WTC11 (cell line): ENCODE measurements at regions not wholly inside any gene's neighbourhood (a gene's known extent, or its start where the extent isn't known, plus 50 kb on each side); places are given as distances from the start of the nearest gene placed in this dataset.

Experiments
- ATAC-seq: fragments of 200-7000 bp; cut with Tn5 transposase; 2 replicates; pipeline ENCODE4 v1.10.0; 2021; ENCODE audit warnings: mild to moderate bottlenecking, moderate library complexity
- CTCF ChIA-PET: fragments of 300-600 bp; sonication (Branson Sonifier 250); formaldehyde crosslinking; loops from one replicate; lab custom pipeline; 2021; ENCODE audit warnings: antibody characterized with exemption; lab: Charles Lee
- POLR2A ChIA-PET: fragments of 350-600 bp; sonication (Branson Sonifier 250); formaldehyde crosslinking; loops from one replicate; lab custom pipeline; 2021; ENCODE audit warnings: antibody characterized with exemption; lab: Charles Lee
- DNase-seq: peaks from one replicate; pipeline ENCODE4 v3.0.0; 2021; ENCODE audit warnings: low spot score
- H3K27ac Mint-ChIP-seq: 2 replicates; pipeline ENCODE4 v1.8.0; 2021; ENCODE audit warnings: mixed read lengths
- H3K27me3 Mint-ChIP-seq: 2 replicates; pipeline ENCODE4 v1.8.0; 2021; ENCODE audit warnings: low read depth, mild to moderate bottlenecking, moderate library complexity, mixed read lengths
- H3K36me3 Mint-ChIP-seq: 2 replicates; pipeline ENCODE4 v1.8.0; 2021; ENCODE audit warnings: mixed read lengths
- H3K4me1 Mint-ChIP-seq: 2 replicates; pipeline ENCODE4 v1.8.0; 2022; ENCODE audit warnings: mixed read lengths
- H3K4me3 Mint-ChIP-seq: 2 replicates; pipeline ENCODE4 v1.8.0; 2021; ENCODE audit warnings: mild to moderate bottlenecking, moderate library complexity, mixed read lengths
- H3K9me3 Mint-ChIP-seq: 2 replicates; pipeline ENCODE4 v1.8.0; 2021; ENCODE audit warnings: mixed read lengths
- ATF6 ChIP-seq: sonication (generic); formaldehyde crosslinking; IDR thresholded peaks from 2 replicates; pipeline ENCODE4 v1.8.1; 2023; ENCODE audit warnings: mild to moderate bottlenecking, missing genetic modification reagents
- CREM ChIP-seq: sonication (generic); formaldehyde crosslinking; IDR thresholded peaks from 2 replicates; pipeline ENCODE4 v1.8.1; 2022; ENCODE audit warnings: mild to moderate bottlenecking, missing genetic modification reagents, moderate library complexity
- ERG ChIP-seq: fragments of 250-450 bp; sonication (Bioruptor Pico); IDR thresholded peaks from 2 replicates; pipeline ENCODE4 v1.8.0; 2021; ENCODE audit warnings: mild to moderate bottlenecking
- ESRRA ChIP-seq: sonication (generic); formaldehyde crosslinking; IDR thresholded peaks from 2 replicates; pipeline ENCODE4 v1.8.1; 2022; ENCODE audit warnings: mild to moderate bottlenecking, missing genetic modification reagents, borderline replicate concordance
- JAZF1 ChIP-seq: fragments of 250-450 bp; sonication (Bioruptor Pico); IDR thresholded peaks from 2 replicates; pipeline ENCODE4 v1.9.0; 2021; ENCODE audit warnings: moderate library complexity, mild to moderate bottlenecking, inconsistent platforms
- TP53 ChIP-seq: sonication (generic); formaldehyde crosslinking; IDR thresholded peaks from 2 replicates; pipeline ENCODE4 v1.8.1; 2023; ENCODE audit warnings: mild to moderate bottlenecking, missing genetic modification reagents
- ZNF138 ChIP-seq: sonication (generic); formaldehyde crosslinking; conservative IDR thresholded peaks from 2 replicates; pipeline ENCODE4 v1.8.1; 2022; ENCODE audit warnings: mild to moderate bottlenecking, moderate library complexity, missing genetic modification reagents
- TF ChIP-seq, protein P1 (sequence below): fragments of 200-600 bp; IDR thresholded peaks from 2 replicates; pipeline ENCODE4 v1.8.0; 2022; ENCODE audit warnings: antibody characterized with exemption
- TF ChIP-seq, protein P2 (sequence below): sonication (generic); formaldehyde crosslinking; IDR thresholded peaks from 2 replicates; pipeline ENCODE4 v1.8.0; 2022; ENCODE audit warnings: mild to moderate bottlenecking, missing genetic modification reagents
- TF ChIP-seq, protein P3 (sequence below): sonication (generic); formaldehyde crosslinking; IDR thresholded peaks from 2 replicates; pipeline ENCODE4 v1.8.0; 2022; ENCODE audit warnings: mild to moderate bottlenecking, missing genetic modification reagents
- TF ChIP-seq, protein P4 (sequence below): fragments of 250-450 bp; sonication (Bioruptor Pico); IDR thresholded peaks from 2 replicates; pipeline ENCODE4 v2.1.2; 2022; ENCODE audit warnings: mild to moderate bottlenecking, moderate library complexity

- ATAC-seq, result peak; percentile 85
- H3K36me3 Mint-ChIP-seq, result peaks cover 9% of the 10 kb centered on the region
- no peaks in the 10 kb centered on the region for H3K27me3 Mint-ChIP-seq
- ChIA-PET POLR2A (no interaction called here), CTCF (no interaction called here)
- TF ChIP-seq ATF6 (CRISPR knock-in tag) (no peak), TP53 (CRISPR knock-in tag) (no peak), JAZF1 (no peak), ESRRA (no peak)
- TF ChIP-seq, protein P1, sequence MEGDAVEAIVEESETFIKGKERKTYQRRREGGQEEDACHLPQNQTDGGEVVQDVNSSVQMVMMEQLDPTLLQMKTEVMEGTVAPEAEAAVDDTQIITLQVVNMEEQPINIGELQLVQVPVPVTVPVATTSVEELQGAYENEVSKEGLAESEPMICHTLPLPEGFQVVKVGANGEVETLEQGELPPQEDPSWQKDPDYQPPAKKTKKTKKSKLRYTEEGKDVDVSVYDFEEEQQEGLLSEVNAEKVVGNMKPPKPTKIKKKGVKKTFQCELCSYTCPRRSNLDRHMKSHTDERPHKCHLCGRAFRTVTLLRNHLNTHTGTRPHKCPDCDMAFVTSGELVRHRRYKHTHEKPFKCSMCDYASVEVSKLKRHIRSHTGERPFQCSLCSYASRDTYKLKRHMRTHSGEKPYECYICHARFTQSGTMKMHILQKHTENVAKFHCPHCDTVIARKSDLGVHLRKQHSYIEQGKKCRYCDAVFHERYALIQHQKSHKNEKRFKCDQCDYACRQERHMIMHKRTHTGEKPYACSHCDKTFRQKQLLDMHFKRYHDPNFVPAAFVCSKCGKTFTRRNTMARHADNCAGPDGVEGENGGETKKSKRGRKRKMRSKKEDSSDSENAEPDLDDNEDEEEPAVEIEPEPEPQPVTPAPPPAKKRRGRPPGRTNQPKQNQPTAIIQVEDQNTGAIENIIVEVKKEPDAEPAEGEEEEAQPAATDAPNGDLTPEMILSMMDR, result peak; percentile 31; the same call in 1 of the 2 replicates
- TF ChIP-seq, protein P2, sequence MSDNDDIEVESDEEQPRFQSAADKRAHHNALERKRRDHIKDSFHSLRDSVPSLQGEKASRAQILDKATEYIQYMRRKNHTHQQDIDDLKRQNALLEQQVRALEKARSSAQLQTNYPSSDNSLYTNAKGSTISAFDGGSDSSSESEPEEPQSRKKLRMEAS (CRISPR knock-in tag), result no peak
- H3K4me1 Mint-ChIP-seq, result peaks cover 6% of the 10 kb centered on the region; the same call in 1 of the 2 replicates
- H3K27ac Mint-ChIP-seq, result no peak overlapping the region
- peak; percentile 32 for DNase-seq
- H3K4me3 Mint-ChIP-seq, result no peak overlapping the region
- no peaks in the 10 kb centered on the region for H3K9me3 Mint-ChIP-seq
These were observed 120.1 kb downstream of the ELAPOR2 start for GRCh38 chr7:86939197-86939814.

- H3K27me3 Mint-ChIP-seq, result no peaks in the 10 kb centered on the region
- no peaks in the 10 kb centered on the region for H3K9me3 Mint-ChIP-seq
- no peak for ATAC-seq
- POLR2A ChIA-PET, result no interaction called here
- CTCF ChIA-PET, result interaction anchor here (1.3 kb wide), 1 partner anchor 211 kb away, joined by 3 read pairs; no protein-coding TSS in a partner anchor
- no peak overlapping the region for H3K27ac Mint-ChIP-seq
- TF ChIP-seq, protein P3, sequence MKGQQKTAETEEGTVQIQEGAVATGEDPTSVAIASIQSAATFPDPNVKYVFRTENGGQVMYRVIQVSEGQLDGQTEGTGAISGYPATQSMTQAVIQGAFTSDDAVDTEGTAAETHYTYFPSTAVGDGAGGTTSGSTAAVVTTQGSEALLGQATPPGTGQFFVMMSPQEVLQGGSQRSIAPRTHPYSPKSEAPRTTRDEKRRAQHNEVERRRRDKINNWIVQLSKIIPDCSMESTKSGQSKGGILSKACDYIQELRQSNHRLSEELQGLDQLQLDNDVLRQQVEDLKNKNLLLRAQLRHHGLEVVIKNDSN (CRISPR knock-in tag), result no peak
- TF ChIP-seq, protein P4, sequence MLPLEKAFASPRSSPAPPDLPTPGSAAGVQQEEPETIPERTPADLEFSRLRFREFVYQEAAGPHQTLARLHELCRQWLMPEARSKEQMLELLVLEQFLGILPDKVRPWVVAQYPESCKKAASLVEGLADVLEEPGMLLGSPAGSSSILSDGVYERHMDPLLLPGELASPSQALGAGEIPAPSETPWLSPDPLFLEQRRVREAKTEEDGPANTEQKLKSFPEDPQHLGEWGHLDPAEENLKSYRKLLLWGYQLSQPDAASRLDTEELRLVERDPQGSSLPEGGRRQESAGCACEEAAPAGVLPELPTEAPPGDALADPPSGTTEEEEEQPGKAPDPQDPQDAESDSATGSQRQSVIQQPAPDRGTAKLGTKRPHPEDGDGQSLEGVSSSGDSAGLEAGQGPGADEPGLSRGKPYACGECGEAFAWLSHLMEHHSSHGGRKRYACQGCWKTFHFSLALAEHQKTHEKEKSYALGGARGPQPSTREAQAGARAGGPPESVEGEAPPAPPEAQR (CRISPR knock-in tag), result no peak
- TF ChIP-seq, all 79 proteins: peak for 0
- Mint-ChIP-seq H3K36me3 (peaks cover 11% of the 10 kb centered on the region), H3K4me1 (peaks cover 11% of the 10 kb centered on the region; the same call in 1 of the 2 replicates), H3K4me3 (no peak overlapping the region)
- no peak for DNase-seq
These were observed 122.0 kb downstream of the ELAPOR2 start for GRCh38 chr7:86937363-86937878.

GRCh38 chr7:86933295-86933845 is 126.1 kb downstream of the ELAPOR2 start:
- DNase-seq (no peak), ATAC-seq (no peak)
- no peaks in the 10 kb centered on the region for H3K9me3 Mint-ChIP-seq
- TF ChIP-seq, protein P2 (CRISPR knock-in tag), result no peak
- TF ChIP-seq CREM (CRISPR knock-in tag) (no peak), ERG (CRISPR knock-in tag) (no peak), ZNF138 (no peak)
- POLR2A ChIA-PET, result no interaction called here
- H3K27me3 Mint-ChIP-seq, result no peaks in the 10 kb centered on the region
- CTCF ChIA-PET, result interaction anchor here (1.0 kb wide), 1 partner anchor 215 kb away, joined by 3 read pairs; no protein-coding TSS in a partner anchor
- H3K36me3 Mint-ChIP-seq, result peaks cover 20% of the 10 kb centered on the region
- H3K4me1 Mint-ChIP-seq, result peaks cover 5% of the 10 kb centered on the region; the same call in 1 of the 2 replicates
- H3K4me3 Mint-ChIP-seq, result no peak overlapping the region
- no peak overlapping the region; the same call in 1 of the 2 replicates for H3K27ac Mint-ChIP-seq
